ENCODE measurements at regions not wholly inside any gene's neighbourhood (a gene's known extent, or its start where the extent isn't known, plus 50 kb on each side); places are given as distances from the start of the nearest gene placed in this dataset.

DNA sequence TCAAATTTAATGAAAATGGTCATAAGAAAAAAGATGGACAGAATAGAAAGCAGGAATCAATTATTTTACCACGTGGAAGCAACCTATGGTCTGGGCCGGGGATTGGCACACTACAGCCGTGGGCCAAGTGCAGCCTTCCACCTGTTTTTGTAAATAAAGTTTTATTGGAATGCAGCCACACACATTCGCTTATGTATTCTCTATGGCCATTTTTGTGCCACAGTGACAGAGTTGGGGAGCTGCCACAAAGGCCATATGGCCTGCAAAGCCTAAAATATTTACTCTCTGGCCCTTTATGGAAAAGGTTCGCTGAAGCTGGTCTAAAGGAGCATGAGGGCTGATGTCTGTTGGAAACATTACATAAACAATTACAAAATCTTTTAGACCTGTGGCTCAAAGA is 144.8 kb downstream of the TMCO5A start:
- no peak overlapping the region for H3K4me3 ChIP-seq
- TF ChIP-seq, protein P1, sequence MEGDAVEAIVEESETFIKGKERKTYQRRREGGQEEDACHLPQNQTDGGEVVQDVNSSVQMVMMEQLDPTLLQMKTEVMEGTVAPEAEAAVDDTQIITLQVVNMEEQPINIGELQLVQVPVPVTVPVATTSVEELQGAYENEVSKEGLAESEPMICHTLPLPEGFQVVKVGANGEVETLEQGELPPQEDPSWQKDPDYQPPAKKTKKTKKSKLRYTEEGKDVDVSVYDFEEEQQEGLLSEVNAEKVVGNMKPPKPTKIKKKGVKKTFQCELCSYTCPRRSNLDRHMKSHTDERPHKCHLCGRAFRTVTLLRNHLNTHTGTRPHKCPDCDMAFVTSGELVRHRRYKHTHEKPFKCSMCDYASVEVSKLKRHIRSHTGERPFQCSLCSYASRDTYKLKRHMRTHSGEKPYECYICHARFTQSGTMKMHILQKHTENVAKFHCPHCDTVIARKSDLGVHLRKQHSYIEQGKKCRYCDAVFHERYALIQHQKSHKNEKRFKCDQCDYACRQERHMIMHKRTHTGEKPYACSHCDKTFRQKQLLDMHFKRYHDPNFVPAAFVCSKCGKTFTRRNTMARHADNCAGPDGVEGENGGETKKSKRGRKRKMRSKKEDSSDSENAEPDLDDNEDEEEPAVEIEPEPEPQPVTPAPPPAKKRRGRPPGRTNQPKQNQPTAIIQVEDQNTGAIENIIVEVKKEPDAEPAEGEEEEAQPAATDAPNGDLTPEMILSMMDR (IDR thresholded peaks at IDR 0.05), result no peak
- no peak overlapping the region for H3K27ac ChIP-seq
- no peak for DNase-seq (ENCODE audit: low spot score)

DNA sequence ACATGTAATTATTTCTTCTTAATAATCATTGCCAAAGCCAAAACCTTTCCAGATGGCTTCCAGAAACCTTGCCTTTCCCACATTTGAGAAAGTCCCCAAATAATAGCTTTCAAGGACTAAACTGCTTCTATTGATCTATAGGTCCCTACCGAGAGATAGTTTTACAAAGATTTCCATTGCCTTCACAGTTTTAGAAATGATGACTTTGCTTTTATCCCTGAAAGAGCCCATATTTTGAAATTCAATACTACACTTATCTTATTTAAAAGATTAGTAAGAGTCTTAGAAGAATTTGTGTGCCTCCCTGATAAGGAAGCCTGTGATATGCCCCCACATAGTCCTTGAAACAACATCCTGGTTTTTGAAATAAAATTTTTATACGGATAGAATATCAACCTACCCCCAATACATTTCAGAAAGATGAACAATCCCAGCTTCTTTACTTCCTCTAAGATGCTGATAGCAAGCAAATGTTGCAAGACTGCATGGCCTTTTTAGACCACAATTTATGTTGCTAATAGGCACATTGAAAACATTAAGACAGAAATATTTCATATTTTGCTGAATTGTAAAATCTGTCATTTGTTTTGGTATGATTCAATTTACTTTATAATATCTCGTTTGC is 146.3 kb downstream of the TMCO5A start:
- DNase-seq (ENCODE audit: low spot score), result no peak
- Histone ChIP-seq H3K4me3 (no peak overlapping the region), H3K27ac (no peak overlapping the region)
- TF ChIP-seq, protein P1 (IDR thresholded peaks at IDR 0.05), result no peak

DNA sequence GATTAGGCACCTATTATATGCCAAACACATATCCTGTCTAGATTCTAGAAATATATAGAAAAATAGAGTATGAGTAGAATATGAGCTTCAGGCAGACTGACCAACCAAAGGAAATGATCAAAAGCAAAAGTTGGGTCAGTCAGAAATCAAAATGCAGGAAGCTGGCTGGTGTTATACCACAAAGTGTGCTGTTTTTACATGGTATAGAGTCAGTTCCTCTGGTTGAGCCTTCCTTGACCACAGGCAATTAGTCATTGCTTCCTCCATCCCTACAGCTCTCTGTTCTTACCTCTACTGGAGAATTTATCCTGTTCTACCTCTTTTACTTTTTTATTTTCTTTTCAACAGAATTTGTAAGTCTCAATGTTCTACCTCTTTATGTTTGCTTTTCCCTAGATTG is 149.8 kb downstream of the TMCO5A start:
- TF ChIP-seq, protein P1 (IDR thresholded peaks at IDR 0.05), result no peak
- DNase-seq (ENCODE audit: low spot score), result no peak
- no peak overlapping the region for H3K27ac ChIP-seq
- H3K4me3 ChIP-seq, result no peak overlapping the region

DNA sequence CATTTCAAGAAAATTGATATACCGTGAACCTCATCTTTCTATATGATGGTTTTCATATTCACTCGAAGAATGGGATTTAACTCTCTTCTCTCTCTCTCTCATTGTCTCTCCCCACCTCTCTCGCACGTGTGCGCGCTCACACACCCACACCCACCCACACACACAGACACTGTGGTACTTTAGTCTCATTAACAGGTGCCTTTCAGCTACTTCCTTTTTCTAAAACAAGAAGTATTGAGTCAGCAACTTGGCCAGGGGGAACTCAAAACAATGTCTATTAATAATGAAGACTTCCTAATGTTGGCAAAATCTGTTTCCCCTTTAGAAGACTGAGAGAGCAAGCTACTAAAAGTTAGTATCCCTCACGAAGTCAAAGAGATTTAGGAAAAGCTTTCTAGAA is 150.7 kb downstream of the TMCO5A start:
- DNase-seq (ENCODE audit: low spot score), result no peak
- TF ChIP-seq, protein P1 (IDR thresholded peaks at IDR 0.05), result no peak
- Histone ChIP-seq H3K27ac (no peak overlapping the region), H3K4me3 (no peak overlapping the region)

DNA sequence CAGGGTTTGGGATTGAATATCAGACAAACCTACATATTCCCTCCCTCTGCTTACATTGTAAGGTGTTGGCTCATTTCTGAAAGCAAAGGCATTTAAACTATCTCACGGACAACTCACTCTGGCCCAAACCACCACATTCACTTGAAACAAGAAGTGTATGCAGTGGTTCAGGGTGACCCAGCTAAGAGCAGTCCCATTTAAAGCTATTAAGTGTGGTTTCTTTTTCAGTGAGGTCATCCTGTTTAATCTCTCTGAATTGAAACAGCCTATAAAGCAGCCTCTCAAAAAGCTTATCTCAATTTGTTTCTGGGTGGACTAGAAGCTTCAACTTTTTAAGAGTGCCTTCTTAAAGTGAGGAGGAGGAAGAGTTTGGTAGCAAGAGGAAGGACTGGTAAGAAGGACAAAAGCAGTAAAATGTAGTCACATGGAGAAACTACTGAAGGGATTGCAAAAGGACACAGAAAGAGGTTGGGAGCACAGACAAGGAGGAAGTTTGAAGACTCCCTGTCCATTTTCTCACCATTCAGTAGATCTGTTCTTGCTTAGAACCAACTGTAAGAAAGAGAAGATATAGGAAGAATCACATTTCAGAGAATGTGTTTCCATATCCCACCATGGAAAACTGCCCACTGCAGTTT is 151.6 kb downstream of the TMCO5A start:
- peak overlapping the region in 1 of 2 donors; percentile 51 for H3K27ac ChIP-seq
- no peak for DNase-seq (ENCODE audit: low spot score)

DNA sequence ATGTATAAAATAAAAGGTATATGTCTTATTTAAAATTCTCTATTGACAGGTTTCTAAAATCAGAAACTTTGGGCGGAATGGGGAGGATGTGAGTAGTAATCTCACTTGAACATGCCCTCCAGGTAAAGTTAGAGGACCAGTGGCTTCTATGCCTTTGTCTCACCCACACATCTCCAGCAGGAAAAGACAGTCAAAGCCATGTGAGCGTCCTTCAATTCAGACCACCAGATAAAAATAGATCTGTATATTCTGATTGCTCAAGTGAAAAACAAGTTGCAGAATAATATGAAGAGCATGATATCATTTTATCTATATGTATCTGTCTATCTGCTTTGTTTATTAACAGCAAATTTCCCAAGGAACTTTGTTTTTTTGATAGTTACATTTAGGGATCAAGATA is 152.2 kb downstream of the TMCO5A start:
- TF ChIP-seq, protein P1 (IDR thresholded peaks at IDR 0.05), result no peak
- Histone ChIP-seq H3K27ac (no peak overlapping the region), H3K4me3 (no peak overlapping the region)
- DNase-seq (ENCODE audit: low spot score), result no peak

More for the DNA sequence above, 151.6 kb downstream of the TMCO5A start:
- TF ChIP-seq, protein P1 (IDR thresholded peaks at IDR 0.05), result no peak
- H3K4me3 ChIP-seq, result no peak overlapping the region

DNA sequence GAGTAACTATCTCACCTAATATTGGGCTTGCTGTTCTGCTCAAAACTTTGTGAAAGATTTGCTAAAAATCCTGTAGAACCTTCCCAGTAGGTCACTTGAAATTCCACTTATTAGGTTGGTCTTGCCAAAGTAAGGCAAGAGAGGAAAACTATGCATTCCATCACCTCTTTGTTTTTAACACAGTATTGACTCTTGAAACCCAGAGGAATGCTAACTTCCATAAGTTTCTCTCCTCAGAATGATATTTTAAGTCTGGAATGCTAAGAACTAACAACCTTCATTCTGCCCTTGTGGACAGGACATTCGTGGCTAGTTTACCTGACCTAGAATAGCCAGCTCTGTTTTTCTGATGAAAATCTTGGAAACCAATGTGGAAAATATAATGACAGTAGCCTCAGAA is 154.5 kb downstream of the TMCO5A start:
- Histone ChIP-seq H3K4me3 (no peak overlapping the region), H3K27ac (no peak overlapping the region)
- DNase-seq (ENCODE audit: low spot score), result no peak
- TF ChIP-seq, protein P1 (IDR thresholded peaks at IDR 0.05), result no peak

All from coronary artery (tissue), 2 donors.